Skeletal muscle satellite cell (primary cell): ENCODE measurements at regions not wholly inside any gene's neighbourhood (a gene's known extent, or its start where the extent isn't known, plus 50 kb on each side); places are given as distances from the start of the nearest gene placed in this dataset.

Experiments
- H3K27me3 ChIP-seq: 2 replicates; pipeline ENCODE4 v1.7.0; 2013; ENCODE audit warnings: low read length; ENCODE audit not compliant: control insufficient read depth, insufficient read depth
- H3K36me3 ChIP-seq: 2 replicates; pipeline ENCODE4 v1.7.0; 2013; ENCODE audit warnings: mild to moderate bottlenecking, control low read depth, low read length; ENCODE audit not compliant: insufficient read depth
- H3K4me1 ChIP-seq: 2 replicates; pipeline ENCODE4 v1.7.0; 2013; ENCODE audit warnings: low read length; ENCODE audit not compliant: control insufficient read depth, insufficient read depth
- H3K4me2 ChIP-seq: 2 replicates; pipeline ENCODE4 v1.7.0; 2013; ENCODE audit warnings: mild to moderate bottlenecking, low read length
- H3K4me3 ChIP-seq: 2 replicates; pipeline ENCODE4 v1.7.0; 2013; ENCODE audit warnings: low read length
- H3K9ac ChIP-seq: 2 replicates; pipeline ENCODE4 v1.7.0; 2013; ENCODE audit warnings: mild to moderate bottlenecking, low read depth, low read length, moderate library complexity
- H3K9me3 ChIP-seq: replicated peaks from 2 replicates; pipeline ENCODE4 v1.7.0; 2013; ENCODE audit warnings: mild to moderate bottlenecking, control low read depth, low read length

GRCh38 chr7:52727632-52728031 is 307.8 kb upstream of the POM121L12 start:
- Histone ChIP-seq H3K4me2 (no peak overlapping the region), H3K27me3 (no peaks in the 10 kb centered on the region), H3K36me3 (no peaks in the 10 kb centered on the region), H3K9ac (no peak overlapping the region), H3K4me3 (no peak overlapping the region), H3K9me3 (no peaks in the 10 kb centered on the region), H3K4me1 (no peaks in the 10 kb centered on the region)

GRCh38 chr7:52726986-52727385 is 308.4 kb upstream of the POM121L12 start:
- Histone ChIP-seq H3K36me3 (no peaks in the 10 kb centered on the region), H3K27me3 (no peaks in the 10 kb centered on the region), H3K9me3 (no peaks in the 10 kb centered on the region), H3K9ac (no peak overlapping the region), H3K4me2 (no peak overlapping the region), H3K4me3 (no peak overlapping the region), H3K4me1 (no peaks in the 10 kb centered on the region)

- H3K9me3 ChIP-seq, result no peaks in the 10 kb centered on the region
- H3K4me3 ChIP-seq, result no peak overlapping the region
Measured at GRCh38 chr7:52726493-52726892, 308.9 kb upstream of the POM121L12 start.

DNA sequence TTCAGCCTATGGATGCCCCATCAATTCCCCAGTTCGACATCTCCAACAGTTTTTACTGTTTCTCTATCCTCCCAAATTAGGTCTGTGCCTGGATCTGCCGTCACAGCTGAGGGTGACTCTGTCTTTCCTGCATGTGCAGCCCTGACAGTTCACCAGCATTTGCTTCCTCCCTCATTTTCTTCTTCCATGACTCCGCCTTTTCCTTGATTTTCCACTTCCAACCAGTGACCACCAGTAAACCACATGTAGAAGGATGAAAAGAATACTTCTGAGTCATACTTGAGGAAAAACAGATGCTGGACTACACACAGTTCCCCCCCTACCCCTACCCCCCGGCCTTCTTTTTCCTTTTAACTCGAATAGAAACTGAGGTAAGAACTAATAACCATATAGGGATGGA is 311.8 kb upstream of the POM121L12 start:
- H3K4me1 ChIP-seq, result no peaks in the 10 kb centered on the region
- H3K4me2 ChIP-seq, result no peak overlapping the region
- H3K9ac ChIP-seq, result no peak overlapping the region
- no peaks in the 10 kb centered on the region for H3K27me3 ChIP-seq
- no peaks in the 10 kb centered on the region for H3K36me3 ChIP-seq
- no peak overlapping the region for H3K4me3 ChIP-seq
- H3K9me3 ChIP-seq, result no peaks in the 10 kb centered on the region

More at GRCh38 chr7:52726493-52726892, 308.9 kb upstream of the POM121L12 start:
- Histone ChIP-seq H3K4me2 (no peak overlapping the region), H3K9ac (no peak overlapping the region), H3K36me3 (no peaks in the 10 kb centered on the region), H3K4me1 (no peaks in the 10 kb centered on the region), H3K27me3 (no peaks in the 10 kb centered on the region)

GRCh38 chr7:52720856-52721255 is 314.6 kb upstream of the POM121L12 start:
- no peak overlapping the region for H3K4me2 ChIP-seq

GRCh38 chr7:52719677-52720076 is 315.8 kb upstream of the POM121L12 start:
- Histone ChIP-seq H3K9ac (no peak overlapping the region), H3K4me2 (no peak overlapping the region), H3K36me3 (no peaks in the 10 kb centered on the region), H3K27me3 (no peaks in the 10 kb centered on the region), H3K4me3 (no peak overlapping the region), H3K4me1 (no peaks in the 10 kb centered on the region), H3K9me3 (no peaks in the 10 kb centered on the region)

More at GRCh38 chr7:52720856-52721255, 314.6 kb upstream of the POM121L12 start:
- Histone ChIP-seq H3K4me3 (no peak overlapping the region), H3K27me3 (no peaks in the 10 kb centered on the region), H3K9ac (no peak overlapping the region), H3K36me3 (no peaks in the 10 kb centered on the region), H3K4me1 (no peaks in the 10 kb centered on the region), H3K9me3 (no peaks in the 10 kb centered on the region)

- no peaks in the 10 kb centered on the region for H3K27me3 ChIP-seq
- H3K4me3 ChIP-seq, result no peak overlapping the region
- no peaks in the 10 kb centered on the region for H3K36me3 ChIP-seq
- no peaks in the 10 kb centered on the region for H3K9me3 ChIP-seq
- H3K4me2 ChIP-seq, result no peak overlapping the region
- no peak overlapping the region for H3K9ac ChIP-seq
- H3K4me1 ChIP-seq, result no peaks in the 10 kb centered on the region
Measured at GRCh38 chr7:52715701-52716100, 319.7 kb upstream of the POM121L12 start.

DNA sequence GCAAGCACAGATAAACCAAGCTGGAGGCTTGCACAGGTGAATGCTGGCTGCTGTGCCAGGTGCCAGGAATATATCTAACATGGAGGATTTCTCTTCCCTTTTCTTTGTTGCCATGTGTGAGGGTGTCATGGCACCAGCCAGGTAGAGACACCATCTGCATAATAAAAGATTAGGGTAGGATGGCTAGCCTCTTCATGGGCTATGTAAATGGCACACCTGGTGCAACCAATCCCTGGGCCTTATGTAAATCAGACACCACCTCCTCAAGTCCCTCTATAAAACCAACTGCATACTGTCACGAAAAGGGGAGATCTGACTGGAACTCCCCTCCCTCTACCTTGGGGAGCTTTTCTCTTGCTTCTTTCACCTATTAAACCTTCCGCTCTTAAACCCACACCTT is 322.5 kb upstream of the POM121L12 start:
- peaks cover 4% of the 10 kb centered on the region for H3K9me3 ChIP-seq
- H3K4me2 ChIP-seq, result no peak overlapping the region
- H3K36me3 ChIP-seq, result no peaks in the 10 kb centered on the region
- H3K27me3 ChIP-seq, result no peaks in the 10 kb centered on the region
- H3K4me1 ChIP-seq, result no peaks in the 10 kb centered on the region
- H3K4me3 ChIP-seq, result no peak overlapping the region
- H3K9ac ChIP-seq, result no peak overlapping the region

DNA sequence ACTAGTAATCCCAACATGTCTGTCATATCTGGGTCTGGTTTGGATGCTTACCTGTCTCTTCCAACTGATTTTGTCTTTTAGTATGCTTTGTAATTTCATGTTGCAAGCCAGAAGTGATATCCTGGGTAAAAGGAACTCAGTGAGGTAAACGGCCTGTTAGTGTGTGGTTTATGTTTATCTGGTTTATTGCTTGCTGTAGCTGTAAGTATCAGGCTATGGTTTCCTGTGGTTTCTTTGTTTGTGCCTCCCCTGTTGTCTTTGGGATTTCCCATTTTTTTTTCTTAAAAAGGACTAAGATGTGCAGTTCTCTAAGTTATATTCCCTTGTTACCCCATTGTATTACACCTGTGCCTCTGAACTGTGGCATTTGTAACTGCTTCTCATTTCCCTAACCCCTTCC is 323.5 kb upstream of the POM121L12 start:
- H3K9me3 ChIP-seq, result peaks cover 4% of the 10 kb centered on the region
- H3K4me1 ChIP-seq, result no peaks in the 10 kb centered on the region
- no peaks in the 10 kb centered on the region for H3K36me3 ChIP-seq
- no peaks in the 10 kb centered on the region for H3K27me3 ChIP-seq
- H3K4me3 ChIP-seq, result no peak overlapping the region
- no peak overlapping the region for H3K4me2 ChIP-seq
- no peak overlapping the region for H3K9ac ChIP-seq

- peaks cover 4% of the 10 kb centered on the region for H3K9me3 ChIP-seq
- no peaks in the 10 kb centered on the region for H3K4me1 ChIP-seq
- no peak overlapping the region for H3K4me3 ChIP-seq
Measured at GRCh38 chr7:52708846-52709245, 326.6 kb upstream of the POM121L12 start.

GRCh38 chr7:52705768-52706167 is 329.7 kb upstream of the POM121L12 start:
- Histone ChIP-seq H3K4me1 (no peaks in the 10 kb centered on the region), H3K9ac (no peak overlapping the region), H3K36me3 (no peaks in the 10 kb centered on the region), H3K4me2 (no peak overlapping the region), H3K4me3 (no peak overlapping the region), H3K9me3 (peaks cover 4% of the 10 kb centered on the region), H3K27me3 (no peaks in the 10 kb centered on the region)

More at GRCh38 chr7:52708846-52709245, 326.6 kb upstream of the POM121L12 start:
- Histone ChIP-seq H3K27me3 (no peaks in the 10 kb centered on the region), H3K4me2 (no peak overlapping the region), H3K36me3 (no peaks in the 10 kb centered on the region), H3K9ac (no peak overlapping the region)

- Histone ChIP-seq H3K4me1 (no peaks in the 10 kb centered on the region), H3K4me2 (no peak overlapping the region), H3K27me3 (no peaks in the 10 kb centered on the region), H3K4me3 (no peak overlapping the region), H3K9me3 (no peaks in the 10 kb centered on the region), H3K36me3 (no peaks in the 10 kb centered on the region), H3K9ac (no peak overlapping the region)
Measured at GRCh38 chr7:52700349-52700748, 335.1 kb upstream of the POM121L12 start.
